Calu3 (cell line): ENCODE measurements at regions not wholly inside any gene's neighbourhood (a gene's known extent, or its start where the extent isn't known, plus 50 kb on each side); places are given as distances from the start of the nearest gene placed in this dataset.

Experiments
- BruUV-seq: library from RNA; stranded (reverse); fragments of 400-500 nt; replicated peaks from 2 replicates; lab custom pipeline; 2021; lab: Mats Ljungman, UMichigan
- CTCF ChIA-PET: fragments of 300-600 bp; sonication (Branson Sonifier 250); formaldehyde crosslinking; loops from one replicate; lab custom pipeline; 2022; ENCODE audit warnings: antibody characterized with exemption; lab: Charles Lee
- DNase-seq: peaks from one replicate; pipeline ENCODE4 v3.0.0; 2022
- H3K27ac Mint-ChIP-seq: one replicate; pipeline ENCODE4 v1.8.0; 2022; ENCODE audit warnings: mixed read lengths; ENCODE audit not compliant: unreplicated experiment
- H3K27me3 Mint-ChIP-seq: one replicate; pipeline ENCODE4 v1.8.0; 2022; ENCODE audit warnings: mixed read lengths; ENCODE audit not compliant: unreplicated experiment
- H3K36me3 Mint-ChIP-seq: one replicate; pipeline ENCODE4 v1.8.0; 2022; ENCODE audit warnings: mild to moderate bottlenecking, moderate library complexity, mixed read lengths; ENCODE audit not compliant: insufficient read depth, unreplicated experiment
- H3K4me1 Mint-ChIP-seq: one replicate; pipeline ENCODE4 v1.8.0; 2022; ENCODE audit warnings: mild to moderate bottlenecking, low read depth, mixed read lengths; ENCODE audit not compliant: unreplicated experiment
- H3K4me3 Mint-ChIP-seq: one replicate; pipeline ENCODE4 v1.8.0; 2022; ENCODE audit warnings: mild to moderate bottlenecking, low read depth, moderate library complexity, mixed read lengths; ENCODE audit not compliant: unreplicated experiment
- H3K9me3 Mint-ChIP-seq: one replicate; pipeline ENCODE4 v1.8.0; 2022; ENCODE audit warnings: low read depth, mixed read lengths; ENCODE audit not compliant: unreplicated experiment
- CTCF ChIP-seq: fragments of 200-600 bp; IDR thresholded peaks from one replicate; pipeline ENCODE4 v1.8.0; 2022; ENCODE audit warnings: antibody characterized with exemption; ENCODE audit not compliant: unreplicated experiment
- intact Hi-C: fragments of 100-400 bp; cut with micrococcal nuclease; formaldehyde crosslinking; loops from one replicate; pipeline ENCODE4 v1.10.0; 2022; ENCODE audit not compliant: unreplicated experiment

DNA sequence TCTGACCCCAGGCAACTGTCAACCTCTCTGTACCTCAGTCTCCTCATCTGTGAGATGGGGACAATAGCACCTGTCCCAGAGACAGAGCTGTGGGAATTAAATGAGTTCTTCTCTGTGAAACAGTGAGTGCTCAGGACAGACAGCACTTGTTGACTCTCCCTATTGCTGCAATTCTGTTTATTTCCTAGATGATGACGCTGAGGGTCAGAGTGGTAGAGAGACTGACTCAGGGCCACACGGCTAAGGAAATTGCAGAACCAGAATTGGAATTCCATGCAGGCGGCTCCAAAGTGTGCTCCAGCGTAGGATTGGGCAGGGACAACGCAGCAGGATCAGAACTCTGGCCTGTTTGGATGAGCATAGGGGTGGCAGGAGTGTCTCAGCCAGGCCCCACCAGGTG, 302.2 kb downstream of the C16orf95 start:
- Mint-ChIP-seq H3K27ac (no peak overlapping the region), H3K36me3 (no peaks in the 10 kb centered on the region), H3K9me3 (no peaks in the 10 kb centered on the region), H3K4me1 (peaks cover 8% of the 10 kb centered on the region), H3K27me3 (peaks cover 23% of the 10 kb centered on the region), H3K4me3 (no peak overlapping the region)
- BruUV-seq, result no TSS peak
- no peak for TF ChIP-seq CTCF
- CTCF ChIA-PET, result no interaction called here
- intact Hi-C loops, result no loop called here
- DNase-seq, result no peak

DNA sequence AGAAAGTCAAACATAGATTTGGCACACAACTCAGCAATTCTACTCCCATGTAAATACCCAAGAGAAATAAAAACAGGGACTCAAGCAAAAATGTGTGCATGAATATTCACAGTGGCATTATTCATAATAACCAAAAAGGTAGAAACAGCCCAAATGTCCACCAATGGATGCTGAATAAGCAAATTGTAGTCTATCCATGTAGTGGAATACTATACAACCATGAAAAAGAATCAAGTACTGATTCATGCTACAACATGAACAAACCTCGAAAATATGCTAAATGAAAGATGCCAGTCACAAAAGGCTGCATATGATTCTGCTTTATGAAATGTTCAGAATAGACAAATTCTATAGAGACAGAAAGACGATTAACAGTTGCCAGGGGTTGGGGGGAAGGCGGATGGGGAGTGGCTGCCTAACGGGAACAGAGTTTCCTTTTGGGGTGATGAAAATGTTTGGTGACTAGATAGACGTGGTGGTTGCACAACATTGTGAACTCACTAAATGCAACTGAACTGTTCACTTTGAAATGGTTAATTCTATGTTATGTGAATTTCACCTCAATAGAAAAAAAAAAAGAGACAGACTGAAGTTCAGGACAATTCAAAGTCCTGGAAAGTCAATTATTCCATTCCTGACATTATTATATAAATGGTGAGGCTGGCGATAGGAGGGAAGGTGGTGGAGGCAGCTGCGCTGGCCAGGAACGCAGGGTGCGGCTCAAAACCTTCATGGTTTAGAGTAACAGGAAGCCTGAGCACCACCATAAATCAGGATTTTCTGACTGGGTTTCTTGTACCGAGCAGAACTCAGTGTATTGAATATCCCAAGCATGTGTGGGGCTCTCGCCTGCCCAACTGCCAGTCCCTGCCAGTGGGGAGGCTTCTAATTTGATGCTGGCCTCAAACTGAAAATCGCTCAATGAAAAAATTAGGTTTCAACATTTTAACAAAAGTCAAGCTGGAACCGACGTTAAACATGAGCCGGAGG, 300.9 kb downstream of the C16orf95 start:
- no TSS peak for BruUV-seq
- CTCF ChIA-PET, result interaction anchor here (1.1 to 1.6 kb wide), 12 partner anchors 13 to 452 kb away, joined by 3 to 8 read pairs (median 4); no protein-coding TSS in a partner anchor
- no peak for DNase-seq
- H3K27ac Mint-ChIP-seq, result no peak overlapping the region
- intact Hi-C loops, result loop anchor here (1.0 kb wide), 1 partner anchor 453 kb away; no protein-coding TSS in a partner anchor
- TF ChIP-seq CTCF, result no peak
- H3K4me1 Mint-ChIP-seq, result peaks cover 8% of the 10 kb centered on the region
- H3K27me3 Mint-ChIP-seq, result peaks cover 24% of the 10 kb centered on the region
- no peak overlapping the region for H3K4me3 Mint-ChIP-seq
- no peaks in the 10 kb centered on the region for H3K9me3 Mint-ChIP-seq
- no peaks in the 10 kb centered on the region for H3K36me3 Mint-ChIP-seq

DNA sequence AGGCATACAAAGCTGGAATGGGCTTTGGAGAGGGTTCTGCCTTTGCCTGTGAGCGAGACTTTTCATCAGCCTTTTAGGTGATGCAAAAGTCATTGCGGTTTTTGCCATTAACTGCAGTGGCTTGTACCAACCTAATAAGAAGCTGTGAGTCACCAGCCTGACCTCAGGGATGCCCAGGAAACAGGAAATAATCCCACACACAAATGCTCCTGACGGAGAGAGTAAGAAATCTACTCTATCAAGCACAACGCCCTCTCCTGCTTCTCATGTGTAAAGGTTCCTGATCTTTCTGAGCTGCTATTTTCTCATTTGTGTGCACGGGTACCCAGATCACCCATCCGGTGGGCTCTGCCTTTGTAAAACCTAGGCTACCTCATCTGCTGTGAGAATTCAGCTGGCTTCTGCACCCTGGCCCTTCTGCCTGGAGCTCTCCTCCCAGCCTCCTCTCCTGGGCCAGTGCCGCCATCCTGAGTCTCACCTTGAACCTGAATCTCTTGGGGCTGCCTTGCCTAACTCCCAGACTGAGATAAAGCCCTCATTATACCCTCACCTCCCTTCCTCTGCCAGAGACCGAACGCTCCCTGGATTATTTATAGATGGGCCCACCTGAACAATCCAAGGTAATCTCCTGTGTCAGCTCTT, 299.7 kb downstream of the C16orf95 start:
- Mint-ChIP-seq H3K9me3 (no peaks in the 10 kb centered on the region), H3K27ac (no peak overlapping the region), H3K27me3 (peaks cover 36% of the 10 kb centered on the region), H3K4me3 (no peak overlapping the region), H3K4me1 (peaks cover 8% of the 10 kb centered on the region), H3K36me3 (no peaks in the 10 kb centered on the region)
- CTCF ChIA-PET, result interaction anchor here (0.6 to 1.6 kb wide), 21 partner anchors 11 to 454 kb away, joined by 3 to 8 read pairs (median 4); no protein-coding TSS in a partner anchor
- TF ChIP-seq CTCF, result peak; percentile 43
- DNase-seq, result peak; percentile 77
- no TSS peak for BruUV-seq
- intact Hi-C loops, result loop anchor here (1.0 kb wide), 1 partner anchor 454 kb away; no protein-coding TSS in a partner anchor

DNA sequence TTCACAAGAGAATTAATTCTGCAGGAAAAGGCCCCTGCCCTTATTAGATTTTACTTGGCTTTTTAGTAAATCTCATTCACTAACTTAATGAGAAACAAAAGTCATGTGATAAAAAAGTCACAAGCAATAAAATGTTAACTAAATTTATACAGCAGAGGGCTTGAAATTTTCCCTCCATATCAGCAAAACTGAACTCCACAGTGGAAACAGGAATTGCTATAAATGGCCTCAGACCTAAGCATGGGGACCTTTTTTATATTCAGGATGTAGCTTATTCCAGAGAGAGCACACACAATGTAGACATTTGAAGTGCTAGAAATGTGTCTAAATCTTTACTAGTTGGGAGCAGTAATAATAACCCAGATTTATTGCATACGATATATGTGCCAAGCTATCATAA, 291.5 kb downstream of the C16orf95 start:
- DNase-seq, result no peak
- Mint-ChIP-seq H3K9me3 (no peaks in the 10 kb centered on the region), H3K4me3 (no peak overlapping the region), H3K27me3 (peaks cover 87% of the 10 kb centered on the region), H3K36me3 (no peaks in the 10 kb centered on the region), H3K27ac (no peak overlapping the region), H3K4me1 (no peaks in the 10 kb centered on the region)
- CTCF ChIA-PET, result no interaction called here
- intact Hi-C loops, result no loop called here
- no peak for TF ChIP-seq CTCF
- BruUV-seq, result no TSS peak
